ENCODE measurements at regions not wholly inside any gene's neighbourhood (a gene's known extent, or its start where the extent isn't known, plus 50 kb on each side); places are given as distances from the start of the nearest gene placed in this dataset.

DNA sequence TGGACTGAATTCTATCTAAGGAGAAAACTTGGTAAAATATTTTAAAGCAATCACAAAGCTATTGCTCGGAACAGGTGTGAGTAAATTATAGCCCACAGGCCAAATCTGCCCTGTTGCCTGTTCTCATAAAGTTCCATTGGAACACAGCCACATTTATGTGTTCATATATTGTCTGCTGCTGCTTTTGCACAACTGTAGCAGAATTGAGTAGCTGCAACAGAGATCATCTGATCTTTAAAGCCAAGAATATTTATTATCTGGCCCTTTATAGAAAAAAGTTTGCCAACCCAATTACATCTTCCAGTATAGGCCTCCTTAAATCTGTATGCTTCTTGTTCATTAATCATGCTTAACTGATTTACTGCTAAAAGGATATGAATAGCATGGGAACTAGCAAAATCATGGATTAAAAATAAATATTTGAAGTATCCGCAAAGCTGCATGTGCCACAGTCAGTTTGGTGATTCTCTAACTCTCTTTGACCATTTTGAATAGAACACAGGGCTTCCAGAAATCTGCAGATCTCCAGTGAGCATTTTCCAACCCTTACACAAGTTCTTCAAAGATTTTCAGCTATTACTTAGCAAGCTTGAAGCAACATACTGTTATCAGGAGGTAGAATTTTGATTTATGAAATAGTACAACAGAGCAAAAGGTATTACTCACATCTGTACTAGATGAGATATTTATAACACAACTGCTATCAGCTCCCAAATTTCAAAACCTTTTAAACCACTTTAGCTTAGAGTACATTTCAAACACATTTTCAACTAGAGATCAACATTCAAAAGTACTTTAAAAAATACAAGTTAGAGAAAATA lies 312.6 kb upstream of the ID4 start:
- Histone ChIP-seq H3K18ac (ENCODE audit: extremely low read depth, low read length) (no peak overlapping the region), H2BK120ac (replicated peaks; ENCODE audit: low read depth, low read length) (no peak overlapping the region), H3K56ac (replicated peaks; ENCODE audit: insufficient read length, low read depth, low read length) (no peak overlapping the region), H3K23me2 (ENCODE audit: low read depth, low read length) (no peaks in the 10 kb centered on the region), H2BK12ac (ENCODE audit: low read depth, low read length) (no peak overlapping the region), H3K36me3 (ENCODE audit: control insufficient read depth in 2 of 4, insufficient read depth in 4 of 4, low read length in 3 of 4) (no peaks in the 10 kb centered on the region), H3K14ac (ENCODE audit: insufficient read length) (no peak overlapping the region), H3K9me3 (ENCODE audit: insufficient read depth in 2 of 2, low read depth in 1 of 2, low read length in 1 of 2) (no peaks in the 10 kb centered on the region), H4K8ac (ENCODE audit: extremely low read depth, insufficient read depth, low read length) (no peak overlapping the region), H3K27ac (ENCODE audit: low read depth, low read length) (no peak overlapping the region), H4K91ac (replicated peaks; ENCODE audit: insufficient read length, low read length) (no peak overlapping the region), H2AK5ac (ENCODE audit: low read depth, low read length) (no peak overlapping the region), H4K5ac (ENCODE audit: insufficient read length, low read depth, low read length) (no peak overlapping the region), H3K4ac (replicated peaks; ENCODE audit: insufficient read length, low read depth, low read length) (no peak overlapping the region), H3K4me1 (replicated peaks in 1 of 4; ENCODE audit: control insufficient read depth in 3 of 4, insufficient read depth in 4 of 4, low read length in 3 of 4) (no peaks in the 10 kb centered on the region), H4K20me1 (replicated peaks in 1 of 2; ENCODE audit: control insufficient read depth in 1 of 2, insufficient read depth in 2 of 2, low read length in 2 of 2) (no peaks in the 10 kb centered on the region), H3K79me1 (ENCODE audit: low read depth, low read length) (no peaks in the 10 kb centered on the region), H2BK5ac (ENCODE audit: low read depth, low read length) (no peak overlapping the region), H2BK15ac (ENCODE audit: low read length) (no peak overlapping the region), H2BK20ac (ENCODE audit: low read length) (no peak overlapping the region), H2AFZ (ENCODE audit: low read length) (no peak overlapping the region), H3K4me3 (ENCODE audit: extremely low read depth in 1 of 4, insufficient read depth in 2 of 4, low read depth in 3 of 4, low read length in 4 of 4) (no peak overlapping the region), H3K9ac (replicated peaks in 1 of 4; ENCODE audit: extremely low read depth in 1 of 4, low read depth in 3 of 4, low read length in 3 of 4) (no peak overlapping the region), H3K79me2 (ENCODE audit: control insufficient read depth in 1 of 2, insufficient read depth in 2 of 2, low read length in 2 of 2) (no peaks in the 10 kb centered on the region), H3K27me3 (replicated peaks in 1 of 4; ENCODE audit: control insufficient read depth in 3 of 4, extremely low read depth in 1 of 4, insufficient read depth in 3 of 4, low read length in 3 of 4) (no peaks in the 10 kb centered on the region), H3K23ac (ENCODE audit: insufficient read length) (no peak overlapping the region), H3K4me2 (ENCODE audit: insufficient read depth in 1 of 2, low read depth in 2 of 2, low read length in 2 of 2) (no peak overlapping the region)
- FAIRE-seq (no peak), DNase-seq (ENCODE audit: low read depth in 1 of 2, low spot score in 2 of 2) (no peak)
- ChIA-PET CTCF (ENCODE audit: partially characterized antibody) (interaction anchor here (0.5 kb wide), 1 partner anchor 240 kb away, joined by 3 read pairs; no protein-coding TSS in a partner anchor), POLR2A (ENCODE audit: partially characterized antibody) (no interaction called here)
- WGBS, 2 experiments (ENCODE audit: extremely low coverage in 1 of 2, insufficient coverage in 1 of 2, insufficient read length in 1 of 2, insufficient replicate concordance in 2 of 2, low coverage in 1 of 2, low lambda C conversion rate in 2 of 2, missing lambda C conversion rate in 1 of 2), result 82% methylated on average over 2 of the region's 2 CpGs; no CpG with 5 or more reads in 1 of the 2 experiments
- TF ChIP-seq CTBP2 (IDR thresholded peaks at IDR 0.05; ENCODE audit: borderline replicate concordance, insufficient read depth, insufficient read length, low read length) (no peak), MAFK (IDR thresholded peaks at IDR 0.05; ENCODE audit: low read depth, low read length) (no peak), SRF (IDR thresholded peaks at IDR 0.05; ENCODE audit: low read depth, low read length) (no peak), RXRA (IDR thresholded peaks at IDR 0.05; ENCODE audit: insufficient read depth, low read depth, low read length) (no peak), SP1 (IDR thresholded peaks at IDR 0.05; ENCODE audit: low read depth, low read length) (no peak), KDM4A (IDR thresholded peaks at IDR 0.05; ENCODE audit: low read depth, low read length, severe bottlenecking) (no peak), CHD2 (IDR thresholded peaks at IDR 0.05; ENCODE audit: low read length) (no peak), TAF7 (optimal IDR thresholded peaks at IDR 0.05; ENCODE audit: borderline replicate concordance, low read depth, low read length) (no peak), KDM5A (IDR thresholded peaks at IDR 0.05; ENCODE audit: low read length) (no peak), ASH2L (IDR thresholded peaks at IDR 0.05; ENCODE audit: low read length) (no peak)
- TF ChIP-seq, protein P1, sequence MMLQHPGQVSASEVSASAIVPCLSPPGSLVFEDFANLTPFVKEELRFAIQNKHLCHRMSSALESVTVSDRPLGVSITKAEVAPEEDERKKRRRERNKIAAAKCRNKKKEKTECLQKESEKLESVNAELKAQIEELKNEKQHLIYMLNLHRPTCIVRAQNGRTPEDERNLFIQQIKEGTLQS (IDR thresholded peaks at IDR 0.05; ENCODE audit: insufficient read depth, low read depth, low read length), result no peak
- TF ChIP-seq, protein P2, sequence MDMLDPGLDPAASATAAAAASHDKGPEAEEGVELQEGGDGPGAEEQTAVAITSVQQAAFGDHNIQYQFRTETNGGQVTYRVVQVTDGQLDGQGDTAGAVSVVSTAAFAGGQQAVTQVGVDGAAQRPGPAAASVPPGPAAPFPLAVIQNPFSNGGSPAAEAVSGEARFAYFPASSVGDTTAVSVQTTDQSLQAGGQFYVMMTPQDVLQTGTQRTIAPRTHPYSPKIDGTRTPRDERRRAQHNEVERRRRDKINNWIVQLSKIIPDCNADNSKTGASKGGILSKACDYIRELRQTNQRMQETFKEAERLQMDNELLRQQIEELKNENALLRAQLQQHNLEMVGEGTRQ (IDR thresholded peaks at IDR 0.05; ENCODE audit: low read length), result no peak

Measured in H1 (cell line).